Calu3 (cell line): ENCODE measurements at regions not wholly inside any gene's neighbourhood (a gene's known extent, or its start where the extent isn't known, plus 50 kb on each side); places are given as distances from the start of the nearest gene placed in this dataset.

Source experiments
- BruUV-seq: library from RNA; stranded (reverse); fragments of 400-500 nt; replicated peaks from 2 replicates; lab custom pipeline; 2021; lab: Mats Ljungman, UMichigan
- CTCF ChIA-PET: fragments of 300-600 bp; sonication (Branson Sonifier 250); formaldehyde crosslinking; loops from one replicate; lab custom pipeline; 2022; ENCODE audit warnings: antibody characterized with exemption; lab: Charles Lee
- DNase-seq: peaks from one replicate; pipeline ENCODE4 v3.0.0; 2022
- H3K27ac Mint-ChIP-seq: one replicate; pipeline ENCODE4 v1.8.0; 2022; ENCODE audit warnings: mixed read lengths; ENCODE audit not compliant: unreplicated experiment
- H3K27me3 Mint-ChIP-seq: one replicate; pipeline ENCODE4 v1.8.0; 2022; ENCODE audit warnings: mixed read lengths; ENCODE audit not compliant: unreplicated experiment
- H3K36me3 Mint-ChIP-seq: one replicate; pipeline ENCODE4 v1.8.0; 2022; ENCODE audit warnings: mild to moderate bottlenecking, moderate library complexity, mixed read lengths; ENCODE audit not compliant: insufficient read depth, unreplicated experiment
- H3K4me1 Mint-ChIP-seq: one replicate; pipeline ENCODE4 v1.8.0; 2022; ENCODE audit warnings: mild to moderate bottlenecking, low read depth, mixed read lengths; ENCODE audit not compliant: unreplicated experiment
- H3K4me3 Mint-ChIP-seq: one replicate; pipeline ENCODE4 v1.8.0; 2022; ENCODE audit warnings: mild to moderate bottlenecking, low read depth, moderate library complexity, mixed read lengths; ENCODE audit not compliant: unreplicated experiment
- H3K9me3 Mint-ChIP-seq: one replicate; pipeline ENCODE4 v1.8.0; 2022; ENCODE audit warnings: low read depth, mixed read lengths; ENCODE audit not compliant: unreplicated experiment
- CTCF ChIP-seq: fragments of 200-600 bp; IDR thresholded peaks from one replicate; pipeline ENCODE4 v1.8.0; 2022; ENCODE audit warnings: antibody characterized with exemption; ENCODE audit not compliant: unreplicated experiment
- intact Hi-C: fragments of 100-400 bp; cut with micrococcal nuclease; formaldehyde crosslinking; loops from one replicate; pipeline ENCODE4 v1.10.0; 2022; ENCODE audit not compliant: unreplicated experiment

DNA sequence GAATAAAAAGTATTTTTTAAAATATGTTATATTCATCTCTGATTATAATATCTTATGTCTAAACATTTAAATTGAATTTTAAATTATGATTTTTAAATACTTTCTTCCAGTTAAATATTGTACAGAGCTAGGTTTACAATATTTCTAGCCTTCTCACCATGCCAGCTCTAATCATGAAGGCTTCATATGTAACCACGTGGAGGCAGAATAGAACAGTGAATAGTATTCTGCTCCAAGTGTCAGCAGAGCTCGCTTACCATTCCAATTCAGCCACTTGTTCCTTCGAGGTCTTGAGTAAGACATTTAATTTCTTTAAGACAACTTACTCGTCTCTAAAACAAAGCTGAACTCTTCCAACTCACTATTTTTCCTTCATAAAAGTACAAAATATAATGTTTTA is 871.8 kb downstream of the SUCLG1 start:
- CTCF ChIA-PET, result no interaction called here
- no peak for TF ChIP-seq CTCF
- Mint-ChIP-seq H3K9me3 (peaks cover 9% of the 10 kb centered on the region), H3K4me3 (no peak overlapping the region), H3K4me1 (no peaks in the 10 kb centered on the region), H3K27ac (no peak overlapping the region), H3K36me3 (no peaks in the 10 kb centered on the region), H3K27me3 (no peaks in the 10 kb centered on the region)
- intact Hi-C loops, result no loop called here
- no TSS peak for BruUV-seq
- no peak for DNase-seq

GRCh38 chr2:83585250-83585649 is 873.8 kb downstream of the SUCLG1 start:
- Mint-ChIP-seq H3K4me1 (no peaks in the 10 kb centered on the region), H3K27ac (no peak overlapping the region), H3K36me3 (no peaks in the 10 kb centered on the region), H3K27me3 (no peaks in the 10 kb centered on the region), H3K9me3 (peaks cover 6% of the 10 kb centered on the region), H3K4me3 (no peak overlapping the region)
- intact Hi-C loops, result no loop called here
- DNase-seq, result no peak
- CTCF ChIA-PET, result no interaction called here
- TF ChIP-seq CTCF, result no peak
- no TSS peak for BruUV-seq

DNA sequence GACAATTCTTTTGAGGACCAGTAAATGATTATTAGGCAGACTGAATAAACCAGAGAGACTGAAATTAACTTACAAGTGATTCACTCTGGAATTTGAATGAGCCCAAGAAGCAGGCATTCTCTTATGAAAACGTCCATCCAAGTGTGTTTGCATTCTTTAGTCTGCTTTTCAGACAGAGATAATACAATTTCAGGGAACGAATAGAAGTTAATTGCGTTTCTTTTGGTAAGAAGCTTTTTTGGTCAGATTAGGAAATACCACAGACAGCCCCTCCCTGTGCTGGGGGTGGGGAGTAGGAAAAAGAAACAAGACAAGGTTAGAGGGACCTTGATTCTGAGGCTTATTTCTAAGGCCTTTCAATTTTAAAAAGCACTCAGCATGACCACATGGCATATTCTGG is 874.4 kb downstream of the SUCLG1 start:
- intact Hi-C loops, result no loop called here
- H3K9me3 Mint-ChIP-seq, result peaks cover 5% of the 10 kb centered on the region
- no TSS peak for BruUV-seq
- TF ChIP-seq CTCF, result no peak
- H3K27me3 Mint-ChIP-seq, result no peaks in the 10 kb centered on the region
- no peak overlapping the region for H3K27ac Mint-ChIP-seq
- no peak overlapping the region for H3K4me3 Mint-ChIP-seq
- no peak for DNase-seq
- H3K36me3 Mint-ChIP-seq, result no peaks in the 10 kb centered on the region
- CTCF ChIA-PET, result no interaction called here
- H3K4me1 Mint-ChIP-seq, result no peaks in the 10 kb centered on the region

DNA sequence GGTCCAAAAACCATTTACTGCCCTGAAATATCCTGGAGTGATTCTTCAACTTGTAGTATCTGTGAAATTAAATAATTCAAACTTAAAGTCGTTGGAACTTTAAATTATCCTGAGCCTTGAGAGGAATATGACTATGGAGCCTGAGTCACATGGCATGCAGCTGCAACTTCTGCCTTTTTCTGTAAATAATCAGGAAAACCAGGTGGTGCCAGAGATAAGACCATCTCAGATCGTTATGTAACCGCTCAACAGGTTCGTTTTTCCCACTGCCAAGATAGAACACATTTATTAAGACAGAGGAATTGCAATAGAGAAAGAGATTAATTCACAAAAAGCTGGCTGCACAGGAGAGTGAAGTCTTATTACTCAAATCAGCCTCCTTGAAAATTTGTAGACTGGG is 876.5 kb downstream of the SUCLG1 start:
- CTCF ChIA-PET, result no interaction called here

More for the DNA sequence above, 876.5 kb downstream of the SUCLG1 start:
- no peaks in the 10 kb centered on the region for H3K9me3 Mint-ChIP-seq
- intact Hi-C loops, result no loop called here
- no peaks in the 10 kb centered on the region for H3K4me1 Mint-ChIP-seq
- no peak overlapping the region for H3K4me3 Mint-ChIP-seq
- H3K36me3 Mint-ChIP-seq, result no peaks in the 10 kb centered on the region
- no peak for TF ChIP-seq CTCF
- no peak for DNase-seq
- BruUV-seq, result no TSS peak
- H3K27me3 Mint-ChIP-seq, result no peaks in the 10 kb centered on the region
- no peak overlapping the region for H3K27ac Mint-ChIP-seq
